Naive thymus-derived CD4-positive, alpha-beta T cell (primary cell): ENCODE measurements at regions not wholly inside any gene's neighbourhood (a gene's known extent, or its start where the extent isn't known, plus 50 kb on each side); places are given as distances from the start of the nearest gene placed in this dataset.

Source experiments
- ATAC-seq: fragments of 150-1000 bp; cut with Tn5 transposase; 2 replicates; pipeline ENCODE4 v1.10.0; 2021; ENCODE audit warnings: mild to moderate bottlenecking, moderate library complexity
- CTCF ChIA-PET: fragments of 350-600 bp; sonication (Branson Sonifier 250); formaldehyde crosslinking; loops from one replicate; lab custom pipeline; 2021; ENCODE audit warnings: antibody characterized with exemption; lab: Charles Lee
- POLR2A ChIA-PET: fragments of 350-600 bp; sonication (Branson Sonifier 250); formaldehyde crosslinking; loops from one replicate; lab custom pipeline; 2021; ENCODE audit warnings: antibody characterized with exemption, inconsistent platforms; lab: Charles Lee
- DNase-seq, 9 donors: peaks; one replicate each; pipeline versions ENCODE4 v3.0.0 to v3.0.0-alpha.2; 2020 to 2022; ENCODE audit warnings: mixed read lengths in 1 of 9
- H3K27ac ChIP-seq: one replicate; pipeline ENCODE4 v1.7.0; 2013; ENCODE audit warnings: mild to moderate bottlenecking, low read depth, low read length, moderate library complexity
- H3K27me3 ChIP-seq, 2 donors: one replicate each; pipeline ENCODE4 v1.7.0; 2013; ENCODE audit warnings: low read length in 2 of 2, mild to moderate bottlenecking in 2 of 2, moderate library complexity in 2 of 2; ENCODE audit not compliant: control insufficient read depth in 2 of 2, insufficient read depth in 2 of 2
- H3K36me3 ChIP-seq, 3 experiments: 1 replicate in 2 of 3; 2 replicates in 1 of 3; pipeline ENCODE4 v1.7.0; 2013; ENCODE audit warnings: low read length in 3 of 3, mild to moderate bottlenecking in 3 of 3, moderate library complexity in 1 of 3; ENCODE audit not compliant: insufficient read depth in 3 of 3, control insufficient read depth in 2 of 3
- H3K4me1 ChIP-seq, 2 donors: one replicate each; pipeline ENCODE4 v1.7.0; 2013; ENCODE audit warnings: low read length in 2 of 2, mild to moderate bottlenecking in 2 of 2, moderate library complexity in 1 of 2; ENCODE audit not compliant: control insufficient read depth in 2 of 2, insufficient read depth in 2 of 2
- H3K4me3 ChIP-seq: 2 replicates; pipeline ENCODE4 v1.7.0; 2013; ENCODE audit warnings: mild to moderate bottlenecking, low read length
- H3K9me3 ChIP-seq, 3 experiments: 1 replicate in 2 of 3; 2 replicates in 1 of 3; pipeline ENCODE4 v1.7.0; 2013; ENCODE audit warnings: low read length in 3 of 3; ENCODE audit not compliant: control insufficient read depth in 2 of 3
- H3K27ac Mint-ChIP-seq, 9 donors: one replicate each; pipeline ENCODE4 v1.8.0; 2020 to 2022; ENCODE audit warnings: mixed read lengths in 9 of 9, mild to moderate bottlenecking in 8 of 9, moderate library complexity in 5 of 9, inconsistent platforms in 2 of 9
- H3K27me3 Mint-ChIP-seq, 5 donors: one replicate each; pipeline ENCODE4 v1.8.0; 2021 to 2022; ENCODE audit warnings: mixed read lengths in 5 of 5, mild to moderate bottlenecking in 1 of 5
- H3K36me3 Mint-ChIP-seq, 5 donors: one replicate each; pipeline ENCODE4 v1.8.0; 2020 to 2022; ENCODE audit warnings: mixed read lengths in 5 of 5, mild to moderate bottlenecking in 3 of 5, inconsistent platforms in 1 of 5
- H3K4me1 Mint-ChIP-seq, 7 donors: one replicate each; pipeline ENCODE4 v1.8.0; 2020 to 2022; ENCODE audit warnings: mixed read lengths in 7 of 7, mild to moderate bottlenecking in 3 of 7, inconsistent platforms in 1 of 7
- H3K4me3 Mint-ChIP-seq, 10 donors: one replicate each; pipeline ENCODE4 v1.8.0; 2020 to 2022; ENCODE audit warnings: mild to moderate bottlenecking in 10 of 10, mixed read lengths in 10 of 10, moderate library complexity in 6 of 10, inconsistent platforms in 2 of 10
- H3K9me3 Mint-ChIP-seq, 11 donors: one replicate each; pipeline ENCODE4 v1.8.0; 2020 to 2022; ENCODE audit warnings: mixed read lengths in 11 of 11, mild to moderate bottlenecking in 4 of 11, inconsistent platforms in 1 of 11, moderate library complexity in 1 of 11
- intact Hi-C, 2 donors: fragments of 100-400 bp; cut with micrococcal nuclease; formaldehyde crosslinking; loops; one replicate each; pipeline ENCODE4 v1.15.1; 2023

DNA sequence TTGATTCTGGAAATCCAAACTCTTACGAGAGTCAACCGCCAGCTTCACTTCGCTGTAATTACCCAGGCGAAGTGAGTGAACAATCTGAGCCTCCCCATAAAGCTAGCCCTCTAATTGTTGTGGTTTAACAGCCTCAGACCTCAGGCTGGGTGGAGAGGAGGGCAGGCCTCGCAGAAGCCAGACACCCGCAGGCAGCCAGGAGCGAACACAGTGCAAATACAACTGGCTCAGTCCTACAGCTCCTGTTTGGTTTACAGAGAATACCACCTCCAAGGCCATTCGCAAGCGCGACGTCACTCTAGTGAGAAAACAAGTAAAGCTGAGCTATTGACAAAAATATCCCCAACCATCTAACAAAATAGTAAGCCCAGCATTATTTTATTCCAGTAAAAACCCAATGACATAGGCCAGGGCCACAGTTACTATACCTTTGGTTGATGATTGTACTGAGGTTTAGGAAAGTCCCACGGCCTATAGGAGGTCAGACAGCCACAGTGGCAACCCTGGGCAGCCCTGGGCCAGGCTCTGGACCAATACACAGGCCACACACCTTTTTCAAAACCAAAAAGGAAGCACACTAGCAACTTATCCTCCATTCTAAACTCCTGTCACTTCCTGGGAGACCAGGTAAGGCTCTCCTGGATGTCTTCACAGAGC, 163.3 kb downstream of the ETS2 start:
- Histone ChIP-seq H3K27ac (no peak overlapping the region), H3K27me3 (no peaks in the 10 kb centered on the region), H3K4me1 (no peaks in the 10 kb centered on the region), H3K9me3 (no peaks in the 10 kb centered on the region), H3K4me3 (no peak overlapping the region), H3K36me3 (no peaks in the 10 kb centered on the region)
- H3K27me3 Mint-ChIP-seq, result peaks cover 0 to 9% (median 0%) of the 10 kb centered on the region in 5 donors
- no peaks in the 10 kb centered on the region for H3K4me1 Mint-ChIP-seq
- DNase-seq (no peak), ATAC-seq (no peak)
- intact Hi-C loops, result no loop called here
- H3K9me3 Mint-ChIP-seq, result peaks cover 0 to 3% (median 0%) of the 10 kb centered on the region in 11 donors
- H3K36me3 Mint-ChIP-seq, result peaks cover 0 to 5% (median 0%) of the 10 kb centered on the region in 5 donors
- H3K27ac Mint-ChIP-seq, result no peak overlapping the region
- CTCF ChIA-PET, result no interaction called here
- H3K4me3 Mint-ChIP-seq, result no peak overlapping the region
- POLR2A ChIA-PET, result no interaction called here

DNA sequence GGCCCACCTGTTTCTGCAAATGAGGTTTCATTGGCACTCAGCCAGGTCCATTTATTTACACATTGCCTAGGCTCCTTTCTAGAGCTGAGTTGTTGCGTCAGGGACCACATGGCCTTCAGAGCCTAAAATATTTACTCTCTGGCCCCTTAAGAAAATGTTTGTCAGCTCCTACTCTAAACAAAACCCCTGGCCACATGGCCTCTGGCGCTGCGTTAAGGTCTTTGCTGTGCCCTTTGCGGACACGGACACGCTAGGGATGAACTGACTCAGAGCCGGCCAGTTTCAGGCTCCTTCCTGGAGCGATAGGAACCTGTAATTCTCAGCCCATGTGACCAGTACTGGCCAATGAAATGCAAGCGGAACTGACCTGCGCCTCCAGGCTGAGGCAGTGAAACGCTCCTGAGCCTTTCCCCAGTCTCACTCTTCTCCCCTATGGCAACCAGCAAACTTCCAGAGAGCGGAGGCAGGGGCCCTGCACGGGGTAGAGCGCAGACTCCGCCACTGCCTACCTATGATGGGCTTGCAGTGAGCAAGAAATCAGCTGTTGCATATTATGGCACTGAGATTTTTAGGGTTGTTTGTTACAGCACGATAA, 160.3 kb downstream of the ETS2 start:
- no peaks in the 10 kb centered on the region for H3K36me3 ChIP-seq
- no peak overlapping the region for H3K4me3 Mint-ChIP-seq
- H3K4me3 ChIP-seq, result no peak overlapping the region
- intact Hi-C loops, result no loop called here
- no peaks in the 10 kb centered on the region for H3K4me1 ChIP-seq
- ChIA-PET CTCF (no interaction called here), POLR2A (no interaction called here)
- no peaks in the 10 kb centered on the region for H3K27me3 ChIP-seq
- ATAC-seq (no peak), DNase-seq (no peak)
- H3K27ac ChIP-seq, result no peak overlapping the region
- peaks cover 0 to 1% (median 0%) of the 10 kb centered on the region in 7 donors for H3K4me1 Mint-ChIP-seq
- peaks cover 0 to 11% (median 5%) of the 10 kb centered on the region in 11 donors for H3K9me3 Mint-ChIP-seq
- no peaks in the 10 kb centered on the region for H3K9me3 ChIP-seq
- peaks cover 0 to 9% (median 4%) of the 10 kb centered on the region in 5 donors for H3K27me3 Mint-ChIP-seq
- no peak overlapping the region for H3K27ac Mint-ChIP-seq
- H3K36me3 Mint-ChIP-seq, result peaks cover 0 to 16% (median 0%) of the 10 kb centered on the region in 5 donors

DNA sequence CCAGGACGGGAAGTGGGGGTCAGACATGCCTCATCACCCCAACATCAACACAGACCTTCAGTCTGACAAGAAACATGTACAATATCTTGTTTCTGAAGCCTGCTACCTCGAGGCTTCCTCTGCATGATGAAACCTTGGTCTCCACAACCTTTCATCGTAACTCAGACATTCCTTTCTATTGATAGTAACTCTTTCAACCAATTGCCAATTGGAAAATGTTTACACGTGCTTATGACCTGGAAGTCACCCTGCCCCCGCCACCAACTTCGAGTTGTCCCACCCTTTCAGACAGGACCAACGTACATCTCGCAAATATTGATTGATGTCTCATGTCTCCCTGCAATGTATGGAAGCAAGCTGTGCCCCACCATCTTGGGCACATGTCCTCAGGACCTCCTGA, 159.5 kb downstream of the ETS2 start:
- Histone ChIP-seq H3K4me1 (no peaks in the 10 kb centered on the region), H3K27me3 (no peaks in the 10 kb centered on the region), H3K27ac (no peak overlapping the region), H3K4me3 (no peak overlapping the region), H3K9me3 (no peaks in the 10 kb centered on the region), H3K36me3 (no peaks in the 10 kb centered on the region)
- ChIA-PET CTCF (no interaction called here), POLR2A (no interaction called here)
- H3K27ac Mint-ChIP-seq, result no peak overlapping the region
- H3K4me3 Mint-ChIP-seq, result no peak overlapping the region
- intact Hi-C loops, result no loop called here
- H3K4me1 Mint-ChIP-seq, result peaks cover 0 to 6% (median 0%) of the 10 kb centered on the region in 7 donors
- H3K27me3 Mint-ChIP-seq, result peaks cover 0 to 9% (median 4%) of the 10 kb centered on the region in 5 donors
- ATAC-seq (no peak), DNase-seq (no peak)
- H3K36me3 Mint-ChIP-seq, result peaks cover 0 to 21% (median 0%) of the 10 kb centered on the region in 5 donors
- peaks cover 0 to 14% (median 5%) of the 10 kb centered on the region in 11 donors for H3K9me3 Mint-ChIP-seq

DNA sequence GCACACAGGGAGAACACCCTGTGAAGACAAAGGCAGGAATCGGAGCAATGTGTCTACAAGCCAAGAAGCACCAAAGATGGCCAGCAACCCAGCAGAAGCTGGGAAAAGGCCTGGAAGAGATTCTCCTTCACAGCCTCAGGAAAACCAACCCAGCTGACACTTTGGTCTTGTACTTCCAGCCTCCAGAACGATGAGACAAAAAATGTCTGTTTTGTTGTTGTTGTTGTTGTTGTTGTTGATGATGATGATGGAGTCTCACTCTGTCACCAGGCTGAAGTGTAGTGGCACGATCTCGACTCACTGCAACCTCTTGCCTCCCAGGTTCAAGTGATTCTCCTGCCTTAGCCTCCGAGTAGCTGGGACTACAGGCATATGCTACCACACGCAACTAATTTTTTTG, 157.3 kb downstream of the ETS2 start:
- H3K27me3 Mint-ChIP-seq, result peaks cover 0 to 4% (median 3%) of the 10 kb centered on the region in 5 donors
- no peak overlapping the region for H3K27ac Mint-ChIP-seq
- CTCF ChIA-PET, result no interaction called here
- no peak overlapping the region for H3K27ac ChIP-seq
- H3K9me3 Mint-ChIP-seq, result peaks cover 0 to 18% (median 5%) of the 10 kb centered on the region in 11 donors
- H3K4me3 ChIP-seq, result no peak overlapping the region
- H3K27me3 ChIP-seq, result no peaks in the 10 kb centered on the region
- H3K4me3 Mint-ChIP-seq, result no peak overlapping the region
- peaks cover 0 to 26% (median 0%) of the 10 kb centered on the region in 5 donors for H3K36me3 Mint-ChIP-seq
- H3K36me3 ChIP-seq, result no peaks in the 10 kb centered on the region
- POLR2A ChIA-PET, result no interaction called here
- intact Hi-C loops, result no loop called here
- no peaks in the 10 kb centered on the region for H3K9me3 ChIP-seq
- no peaks in the 10 kb centered on the region for H3K4me1 ChIP-seq
- DNase-seq, result no peak
- H3K4me1 Mint-ChIP-seq, result peaks cover 0 to 21% (median 0%) of the 10 kb centered on the region in 7 donors
- ATAC-seq, result no peak

DNA sequence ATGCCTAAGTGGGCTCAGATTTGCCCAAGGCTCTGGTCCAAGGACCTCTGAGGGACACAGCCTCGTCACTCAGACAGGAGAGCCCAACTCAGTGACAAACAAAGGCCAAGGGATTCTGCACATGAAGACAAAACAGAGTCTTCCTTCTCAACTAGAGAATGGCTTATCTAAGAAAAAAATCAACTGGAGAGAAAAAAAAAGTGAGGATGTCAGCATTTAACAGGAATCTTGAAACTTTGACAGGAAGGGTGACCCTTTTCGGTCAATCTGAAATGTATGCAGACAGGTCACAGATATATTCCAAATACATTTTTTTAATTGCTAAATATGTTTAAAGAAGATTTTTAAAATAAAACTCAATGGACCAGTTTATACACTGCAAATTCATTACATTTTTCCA, 154.5 kb downstream of the ETS2 start:
- ATAC-seq (no peak), DNase-seq (no peak)
- Mint-ChIP-seq H3K36me3 (peaks cover 0 to 26% (median 0%) of the 10 kb centered on the region in 5 donors), H3K4me3 (no peak overlapping the region), H3K4me1 (peaks cover 0 to 36% (median 0%) of the 10 kb centered on the region in 7 donors), H3K27me3 (peaks cover 0 to 9% (median 0%) of the 10 kb centered on the region in 5 donors), H3K9me3 (peaks cover 0 to 18% (median 5%) of the 10 kb centered on the region in 11 donors), H3K27ac (peak overlapping the region in 1 of 9 donors; percentile 19)
- no peaks in the 10 kb centered on the region for H3K36me3 ChIP-seq
- no peaks in the 10 kb centered on the region for H3K4me1 ChIP-seq
- no peak overlapping the region for H3K27ac ChIP-seq
- POLR2A ChIA-PET, result no interaction called here
- no peaks in the 10 kb centered on the region for H3K27me3 ChIP-seq
- CTCF ChIA-PET, result interaction anchor here (0.6 kb wide), 1 partner anchor 1315 kb away, joined by 3 read pairs; no protein-coding TSS in a partner anchor
- H3K4me3 ChIP-seq, result no peak overlapping the region
- H3K9me3 ChIP-seq, result no peaks in the 10 kb centered on the region
- intact Hi-C loops, result no loop called here

DNA sequence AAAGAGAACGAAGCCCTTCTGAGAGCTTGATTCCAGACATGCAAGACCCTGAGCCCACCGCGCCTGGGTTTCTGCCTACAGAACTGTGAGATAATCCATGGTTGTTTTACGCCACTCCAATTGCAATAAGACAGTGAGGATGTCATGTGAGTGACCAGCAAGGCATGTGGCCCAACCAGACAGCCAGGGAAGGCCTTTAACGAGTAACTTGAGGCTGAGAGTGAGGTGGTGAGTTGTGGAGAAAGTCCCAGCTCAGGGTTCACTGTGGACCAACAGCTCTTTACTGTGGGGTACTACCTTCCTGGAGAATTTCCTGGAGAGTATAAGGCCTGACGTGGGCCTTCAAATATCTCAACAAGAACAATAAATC, 153.9 kb downstream of the ETS2 start:
- ChIA-PET CTCF (interaction anchor here (0.6 kb wide), 1 partner anchor 1315 kb away, joined by 3 read pairs; no protein-coding TSS in a partner anchor), POLR2A (no interaction called here)
- H3K36me3 ChIP-seq, result no peaks in the 10 kb centered on the region
- Mint-ChIP-seq H3K4me3 (no peak overlapping the region), H3K9me3 (peaks cover 0 to 18% (median 5%) of the 10 kb centered on the region in 11 donors), H3K27ac (peak overlapping the region in 1 of 9 donors; percentile 94), H3K36me3 (peaks cover 0 to 25% (median 0%) of the 10 kb centered on the region in 5 donors), H3K4me1 (peaks cover 0 to 41% (median 0%) of the 10 kb centered on the region in 7 donors), H3K27me3 (peaks cover 0 to 9% (median 0%) of the 10 kb centered on the region in 5 donors)
- no peak overlapping the region for H3K27ac ChIP-seq
- no peaks in the 10 kb centered on the region for H3K9me3 ChIP-seq
- intact Hi-C loops, result no loop called here
- no peaks in the 10 kb centered on the region for H3K27me3 ChIP-seq
- DNase-seq (no peak), ATAC-seq (no peak)
- H3K4me1 ChIP-seq, result no peaks in the 10 kb centered on the region
- no peak overlapping the region for H3K4me3 ChIP-seq
